ENCODE measurements at regions not wholly inside any gene's neighbourhood (a gene's known extent, or its start where the extent isn't known, plus 50 kb on each side); places are given as distances from the start of the nearest gene placed in this dataset.

- no peak overlapping the region for H3K4me3 ChIP-seq
- ATAC-seq, result peak; percentile 53
Measured at GRCh38 chr3:107260207-107260606, 117.0 kb upstream of the CCDC54 start.

GRCh38 chr3:107263269-107264021, 113.8 kb upstream of the CCDC54 start:
- no peak overlapping the region for H3K4me3 ChIP-seq
- ATAC-seq (no peak), DNase-seq (no peak)
- H3K36me3 ChIP-seq (replicated peaks in 1 of 2; ENCODE audit: insufficient read depth in 1 of 2, low read depth in 2 of 2), result no peaks in the 10 kb centered on the region
- intact Hi-C loops (cut with DNase I), result no loop called here
- WGBS, 2 donors, result 79 to 80% methylated on average over 9 of the region's 9 CpGs
- peaks cover 20% of the 10 kb centered on the region for H3K4me1 ChIP-seq
- no peak for TF ChIP-seq CTCF (IDR thresholded peaks at IDR 0.05)
- no peak for TF ChIP-seq POLR2A (IDR thresholded peaks at IDR 0.05)
- H3K27ac ChIP-seq, result no peak overlapping the region
- H3K9me3 ChIP-seq, result no peaks in the 10 kb centered on the region
- H3K27me3 ChIP-seq, result no peaks in the 10 kb centered on the region

More at GRCh38 chr3:107260207-107260606, 117.0 kb upstream of the CCDC54 start:
- intact Hi-C loops (cut with DNase I), result no loop called here
- no peak for DNase-seq
- TF ChIP-seq CTCF (IDR thresholded peaks at IDR 0.05) (no peak), POLR2A (IDR thresholded peaks at IDR 0.05) (no peak)
- Histone ChIP-seq H3K36me3 (replicated peaks in 1 of 2; ENCODE audit: insufficient read depth in 1 of 2, low read depth in 2 of 2) (no peaks in the 10 kb centered on the region), H3K9me3 (no peaks in the 10 kb centered on the region), H3K4me1 (peaks cover 17% of the 10 kb centered on the region), H3K27me3 (no peaks in the 10 kb centered on the region), H3K27ac (no peak overlapping the region)
- WGBS, 2 donors, result 66 to 78% methylated on average over 1 of the region's 1 CpG

GRCh38 chr3:107264888-107265287, 112.4 kb upstream of the CCDC54 start:
- peak; percentile 20 to 50 (median 40) for DNase-seq
- intact Hi-C loops (cut with DNase I), result no loop called here

GRCh38 chr3:107265526-107265925, 111.7 kb upstream of the CCDC54 start:
- intact Hi-C loops (cut with DNase I), result no loop called here
- no peaks in the 10 kb centered on the region for H3K27me3 ChIP-seq
- H3K4me3 ChIP-seq, result no peak overlapping the region
- WGBS, 2 donors, result 86 to 91% methylated on average over 1 of the region's 1 CpG
- H3K27ac ChIP-seq, result no peak overlapping the region
- TF ChIP-seq CTCF (IDR thresholded peaks at IDR 0.05) (no peak), POLR2A (IDR thresholded peaks at IDR 0.05) (no peak)
- H3K36me3 ChIP-seq (replicated peaks in 1 of 2; ENCODE audit: insufficient read depth in 1 of 2, low read depth in 2 of 2), result no peaks in the 10 kb centered on the region
- no peak for DNase-seq
- no peak for ATAC-seq
- H3K4me1 ChIP-seq, result peaks cover 14% of the 10 kb centered on the region
- H3K9me3 ChIP-seq, result no peaks in the 10 kb centered on the region

More at GRCh38 chr3:107264888-107265287, 112.4 kb upstream of the CCDC54 start:
- no peaks in the 10 kb centered on the region for H3K27me3 ChIP-seq
- TF ChIP-seq CTCF (IDR thresholded peaks at IDR 0.05), result no peak
- no peak for TF ChIP-seq POLR2A (IDR thresholded peaks at IDR 0.05)
- peak overlapping the region in 1 of 4 donors; percentile 23 for H3K27ac ChIP-seq
- H3K4me1 ChIP-seq, result peaks cover 20% of the 10 kb centered on the region
- H3K36me3 ChIP-seq (replicated peaks in 1 of 2; ENCODE audit: insufficient read depth in 1 of 2, low read depth in 2 of 2), result no peaks in the 10 kb centered on the region
- no peak overlapping the region for H3K4me3 ChIP-seq
- WGBS, 2 donors, result 8 to 24% methylated on average over 6 of the region's 6 CpGs
- ATAC-seq, result peak; percentile 77
- no peaks in the 10 kb centered on the region for H3K9me3 ChIP-seq

- intact Hi-C loops (cut with DNase I), result no loop called here
- H3K4me3 ChIP-seq, result no peak overlapping the region
- WGBS, 2 donors, result 86 to 89% methylated on average over 4 of the region's 4 CpGs
- H3K27ac ChIP-seq, result no peak overlapping the region
- peaks cover 14% of the 10 kb centered on the region for H3K4me1 ChIP-seq
- H3K9me3 ChIP-seq, result no peaks in the 10 kb centered on the region
- DNase-seq, result no peak
- ATAC-seq, result no peak
- H3K27me3 ChIP-seq, result no peaks in the 10 kb centered on the region
- TF ChIP-seq CTCF (IDR thresholded peaks at IDR 0.05) (no peak), POLR2A (IDR thresholded peaks at IDR 0.05) (no peak)
- H3K36me3 ChIP-seq (replicated peaks in 1 of 2; ENCODE audit: insufficient read depth in 1 of 2, low read depth in 2 of 2), result no peaks in the 10 kb centered on the region
Measured at GRCh38 chr3:107268469-107268868, 108.8 kb upstream of the CCDC54 start.

Measured in body of pancreas (tissue), 4 donors.